Stimulated activated CD4-positive, alpha-beta T cell treated with anti-CD3 and anti-CD28 coated beads, Interleukin-2, amount 100 ng/mL, for 48 hours (primary cell): ENCODE measurements at regions not wholly inside any gene's neighbourhood (a gene's known extent, or its start where the extent isn't known, plus 50 kb on each side); places are given as distances from the start of the nearest gene placed in this dataset.
"Not testable (repeated sequence)": the region's sequence is repeated elsewhere in the genome, so short reads cannot be mapped to it uniquely, and the experiment has no call there.

ENCODE experiments used
- DNase-seq, 2 donors: peaks; one replicate each; pipeline ENCODE4 v3.0.0-alpha.2; 2020

DNA sequence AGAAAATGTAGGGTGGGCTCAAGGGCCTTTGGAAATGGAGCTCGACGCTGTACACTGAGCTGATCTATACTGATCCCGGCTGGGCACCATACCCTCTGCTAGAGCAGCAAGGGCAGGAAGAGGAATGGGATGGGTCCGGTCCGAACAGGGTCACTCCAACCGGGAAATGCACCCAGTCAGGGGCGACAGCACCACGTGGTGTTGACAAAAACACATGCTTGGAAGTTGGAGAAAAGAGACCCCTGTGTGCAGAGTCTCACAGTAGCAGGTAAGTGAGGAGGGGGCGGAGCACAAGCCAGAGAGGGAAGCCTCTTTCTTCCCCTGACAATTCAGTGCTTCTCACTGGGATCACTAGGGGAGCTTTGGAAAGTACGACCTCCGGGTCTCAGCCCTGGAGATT is 84.1 kb upstream of the ASB18 start:
- no peak for DNase-seq

GRCh38 chr2:236348976-236349375 is 84.8 kb upstream of the ASB18 start:
- DNase-seq, result no peak

DNA sequence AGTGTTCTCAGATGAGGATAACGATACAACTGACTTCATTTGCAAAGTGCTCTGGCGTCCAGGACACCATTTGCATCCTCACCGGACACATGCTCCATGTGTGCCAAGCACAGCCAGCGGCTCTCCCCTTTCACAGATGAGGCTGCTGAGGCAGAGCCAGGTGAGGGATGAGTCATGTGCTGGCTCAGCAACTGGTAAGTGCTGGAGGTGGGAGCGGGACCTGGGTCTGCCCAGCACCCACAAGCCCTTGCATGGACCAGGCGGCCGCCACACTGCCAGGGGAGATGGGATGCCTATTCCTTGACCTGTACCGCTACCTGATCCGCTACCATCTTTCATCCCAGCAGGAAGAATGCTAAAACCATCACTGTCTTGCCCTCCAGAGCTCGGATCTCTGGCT is 86.2 kb upstream of the ASB18 start:
- DNase-seq, result no peak

DNA sequence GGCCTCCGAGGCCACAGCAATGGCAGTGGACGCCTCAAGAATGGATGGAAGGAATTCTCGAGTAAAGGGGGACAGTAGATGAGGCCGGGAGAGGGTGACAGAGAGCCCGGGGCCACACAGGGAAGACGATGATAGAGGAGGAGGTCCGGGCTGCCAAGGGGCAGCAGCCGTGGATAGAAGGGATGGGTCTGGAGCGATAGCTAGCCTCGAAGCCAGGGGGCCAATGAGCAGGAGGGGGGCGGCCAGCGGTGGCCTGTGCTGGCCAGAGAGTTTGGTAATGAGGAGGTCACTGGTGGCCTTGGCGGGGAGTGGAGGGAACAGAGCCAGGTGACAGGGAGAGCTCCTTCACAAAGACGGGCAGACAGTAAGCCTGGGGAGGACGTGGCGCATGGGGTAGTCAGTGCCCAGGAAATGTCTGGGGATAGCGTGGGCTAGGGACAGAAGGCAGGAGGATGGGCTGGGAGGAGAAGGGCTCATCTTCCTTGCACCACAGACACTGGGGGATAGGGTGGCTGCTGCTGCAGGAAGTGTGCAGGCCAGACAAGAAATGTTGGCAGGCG is 87.8 kb upstream of the ASB18 start:
- DNase-seq, result no peak

GRCh38 chr2:236352761-236353593 is 88.8 kb upstream of the ASB18 start:
- no peak for DNase-seq

GRCh38 chr2:236353594-236353942 is 89.4 kb upstream of the ASB18 start:
- DNase-seq, result no peak

DNA sequence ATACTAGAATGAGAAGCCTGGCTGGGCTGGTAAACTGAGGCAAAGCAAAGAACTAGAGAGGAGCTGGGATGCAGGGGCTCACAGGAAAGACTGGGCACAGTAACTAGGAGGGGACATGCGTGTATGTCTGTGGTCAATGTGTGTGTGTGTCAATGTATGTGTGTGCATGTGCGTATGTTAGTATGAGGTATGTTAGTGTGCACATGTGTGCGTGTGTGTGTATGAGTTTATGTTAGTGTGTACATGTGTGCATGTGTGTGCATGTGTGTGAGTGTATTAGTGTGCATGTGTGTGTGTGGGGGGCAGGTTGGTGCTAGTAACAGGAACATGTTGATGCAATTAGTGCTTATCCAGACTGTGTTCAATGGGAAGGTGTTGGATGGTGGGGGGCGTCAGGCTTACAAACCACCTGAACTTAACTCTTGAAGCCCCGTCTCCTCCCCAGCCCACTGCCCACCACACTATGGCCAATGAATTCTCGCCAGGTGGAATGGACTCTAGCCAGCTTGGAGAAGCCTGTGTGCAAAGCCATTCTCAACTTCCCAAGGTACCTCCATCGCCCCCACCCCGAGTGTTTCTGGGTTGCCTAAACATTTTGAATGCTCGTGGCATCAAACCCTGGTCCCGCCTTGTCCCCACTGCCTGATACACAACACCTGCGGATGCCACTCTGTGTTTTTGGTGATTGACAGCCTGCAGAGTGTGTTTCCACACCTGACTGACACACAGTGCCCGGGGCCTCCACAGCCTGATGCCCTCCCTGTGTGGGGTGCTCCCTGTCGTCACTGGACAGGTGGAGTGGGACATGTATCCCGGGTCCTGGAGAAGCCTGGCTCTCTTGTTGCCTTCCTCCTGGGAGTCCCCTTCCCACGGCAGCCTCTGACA is 90.1 kb upstream of the ASB18 start:
- no peak for DNase-seq

- no peak for DNase-seq
These were observed 90.9 kb upstream of the ASB18 start for GRCh38 chr2:236354973-236355595.

GRCh38 chr2:236355911-236356310 is 91.7 kb upstream of the ASB18 start:
- no peak for DNase-seq

- DNase-seq, result not testable (repeated sequence)
These were observed 92.1 kb upstream of the ASB18 start for GRCh38 chr2:236356321-236356720.

- DNase-seq, result not testable (repeated sequence)
These were observed 94.3 kb upstream of the ASB18 start for GRCh38 chr2:236358482-236358881.

DNA sequence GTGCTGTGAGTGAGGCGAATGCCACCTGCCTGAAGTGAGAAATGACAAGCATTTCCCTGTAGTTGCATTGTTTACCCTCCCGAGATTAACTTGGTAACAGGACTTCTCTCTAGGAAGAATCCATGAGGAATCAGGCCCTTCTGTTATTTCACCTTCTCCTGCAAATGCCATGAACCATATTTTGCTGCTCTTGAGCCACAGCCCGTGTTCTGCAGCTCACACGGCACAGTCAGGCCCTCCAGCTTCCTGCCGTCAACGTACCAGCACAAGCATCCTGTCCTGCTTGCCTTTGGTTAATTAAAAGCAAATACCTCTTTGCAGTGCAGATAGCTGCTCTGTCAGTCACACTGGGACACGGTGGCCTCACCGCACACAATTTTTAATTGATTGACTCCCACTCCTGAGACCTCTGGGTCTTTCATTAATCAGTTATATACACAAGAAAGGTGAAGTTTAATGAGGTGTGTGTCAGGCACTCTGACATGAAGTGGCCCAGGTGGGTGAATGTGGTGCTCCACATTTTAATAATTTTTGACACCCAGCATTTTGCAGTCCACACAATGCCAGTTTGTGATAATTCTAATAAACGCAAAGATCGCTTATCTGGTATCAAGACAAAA is 95.3 kb upstream of the ASB18 start:
- no peak for DNase-seq

DNA sequence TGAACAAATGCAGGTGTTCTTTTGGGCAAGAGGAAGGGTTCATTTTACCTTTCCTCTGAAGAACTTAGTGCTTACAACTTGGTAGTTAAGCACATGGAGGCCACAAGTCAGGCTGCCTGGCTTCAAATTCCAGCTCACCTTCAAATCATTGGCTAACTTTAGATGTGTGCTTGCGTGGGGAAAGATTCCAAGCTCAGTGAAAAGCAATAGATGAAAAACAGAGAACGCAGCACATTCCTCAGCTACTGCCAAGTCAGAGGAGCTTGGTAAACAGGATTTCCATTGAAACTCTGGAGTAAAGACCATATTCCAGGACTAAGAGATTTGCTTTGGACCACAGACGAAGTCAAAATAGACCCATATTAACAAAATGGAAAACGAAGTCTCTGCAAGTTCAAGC is 96.3 kb upstream of the ASB18 start:
- no peak for DNase-seq

GRCh38 chr2:236363711-236364277 is 99.6 kb upstream of the ASB18 start:
- DNase-seq, result no peak

DNA sequence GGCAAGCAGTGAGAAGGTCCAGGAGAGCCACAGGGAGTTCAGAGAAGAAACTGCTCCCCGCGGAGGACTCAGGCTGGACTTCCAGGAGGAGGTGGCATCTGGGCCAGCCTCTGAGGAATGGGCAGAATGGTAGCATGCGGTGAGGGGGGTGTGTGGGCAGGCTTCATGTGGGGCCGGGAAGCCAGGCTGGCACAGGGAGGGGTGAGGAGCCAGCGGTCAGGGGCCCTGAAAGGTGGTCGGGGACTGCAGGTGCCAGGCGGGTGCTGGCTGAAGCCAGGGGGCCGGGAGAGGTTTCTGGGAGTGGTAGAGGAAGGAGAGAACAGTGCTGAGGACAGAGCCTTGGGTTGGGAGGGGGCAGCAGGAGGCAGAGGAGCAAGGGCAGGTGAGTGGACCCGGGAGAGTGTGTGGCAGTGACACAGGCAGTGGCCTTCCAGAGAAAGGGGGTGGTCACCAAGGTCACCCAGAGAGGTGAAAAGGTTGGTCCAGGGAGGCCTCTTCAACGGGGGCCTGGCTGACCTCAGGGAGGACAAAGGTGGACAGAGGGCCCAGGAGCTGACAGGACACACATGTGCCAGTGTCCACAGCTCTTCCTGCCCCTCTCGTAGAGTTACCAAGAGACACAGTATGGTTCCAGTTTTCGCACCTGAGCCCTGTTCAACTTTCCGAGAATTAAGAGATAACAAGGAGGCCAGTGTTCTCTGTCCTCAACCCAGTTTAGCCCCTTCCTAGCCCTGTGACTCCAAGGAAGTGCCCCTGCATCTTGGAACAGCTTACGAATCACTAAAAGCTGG is 101.2 kb upstream of the ASB18 start:
- no peak for DNase-seq

- no peak for DNase-seq
These were observed 101.8 kb upstream of the ASB18 start for GRCh38 chr2:236366049-236366387.

DNA sequence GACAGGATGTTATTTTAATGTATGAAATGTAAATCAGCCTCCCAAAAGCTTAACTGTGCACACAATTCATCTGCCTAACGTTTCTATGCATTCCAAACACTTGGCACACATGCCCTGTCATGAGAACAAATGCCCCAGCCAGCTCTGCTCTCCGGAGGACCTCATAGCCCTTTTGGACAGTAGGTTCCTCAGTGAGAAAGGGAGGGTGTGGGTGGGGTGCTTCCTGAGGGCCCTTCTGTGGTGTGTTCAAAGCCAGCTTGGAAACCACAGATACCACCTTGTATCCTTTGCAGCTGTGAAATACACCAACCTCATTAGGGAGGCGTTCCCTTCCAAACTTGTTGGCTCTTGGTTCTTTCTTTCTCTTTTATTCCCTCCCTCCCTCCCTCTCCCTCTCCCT is 102.2 kb upstream of the ASB18 start:
- DNase-seq, result no peak

- DNase-seq, result no peak
These were observed 103.5 kb upstream of the ASB18 start for GRCh38 chr2:236367506-236368289.

DNA sequence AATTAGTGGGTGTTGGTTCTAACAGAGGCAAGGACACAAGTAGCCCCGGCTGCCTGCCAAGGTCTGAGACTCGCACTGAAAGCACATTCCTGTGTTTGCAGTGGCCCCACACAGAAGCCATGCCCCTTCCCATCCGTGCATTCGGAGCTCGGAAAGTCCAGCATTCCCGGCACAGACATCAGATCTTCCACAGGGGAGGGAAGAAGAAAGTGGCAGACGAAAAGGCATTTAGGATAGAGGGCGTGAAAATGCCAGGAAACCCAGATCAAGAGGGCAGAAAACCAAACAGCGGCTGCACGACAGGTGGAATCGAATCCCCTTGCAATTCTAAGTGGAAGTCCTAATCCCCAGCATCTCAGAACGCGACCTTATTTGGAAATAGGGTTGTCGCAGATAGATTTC is 105.5 kb upstream of the ASB18 start:
- DNase-seq, result no peak

DNA sequence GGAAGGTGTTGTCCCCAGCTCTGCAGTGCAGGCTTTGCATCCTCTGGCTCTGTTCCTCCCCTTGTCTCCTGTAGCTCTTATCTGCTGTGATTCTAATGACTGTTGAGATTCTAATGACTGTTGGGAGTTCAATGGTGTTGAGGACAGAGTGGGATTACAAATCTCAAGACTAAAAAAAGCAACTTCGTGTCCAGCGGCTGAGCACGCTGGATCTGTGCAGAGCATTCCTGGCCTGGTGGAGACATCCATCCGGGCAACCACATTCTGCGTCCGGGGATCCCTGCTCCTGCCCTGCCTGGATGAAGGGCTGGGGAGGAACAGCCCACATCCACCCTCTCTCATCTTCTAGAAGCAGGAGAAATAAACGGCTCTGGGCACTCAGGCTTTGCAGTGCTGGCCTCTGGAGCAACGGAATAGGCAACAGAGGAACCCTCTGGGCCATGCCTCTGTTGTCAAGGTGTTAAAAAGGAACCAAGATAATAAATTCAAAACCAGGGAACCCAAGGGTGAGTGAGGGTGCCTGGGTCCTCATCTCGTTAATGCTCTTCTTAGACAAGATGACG is 106.7 kb upstream of the ASB18 start:
- no peak for DNase-seq
